ENCODE measurements at regions not wholly inside any gene's neighbourhood (a gene's known extent, or its start where the extent isn't known, plus 50 kb on each side); places are given as distances from the start of the nearest gene placed in this dataset.

DNA sequence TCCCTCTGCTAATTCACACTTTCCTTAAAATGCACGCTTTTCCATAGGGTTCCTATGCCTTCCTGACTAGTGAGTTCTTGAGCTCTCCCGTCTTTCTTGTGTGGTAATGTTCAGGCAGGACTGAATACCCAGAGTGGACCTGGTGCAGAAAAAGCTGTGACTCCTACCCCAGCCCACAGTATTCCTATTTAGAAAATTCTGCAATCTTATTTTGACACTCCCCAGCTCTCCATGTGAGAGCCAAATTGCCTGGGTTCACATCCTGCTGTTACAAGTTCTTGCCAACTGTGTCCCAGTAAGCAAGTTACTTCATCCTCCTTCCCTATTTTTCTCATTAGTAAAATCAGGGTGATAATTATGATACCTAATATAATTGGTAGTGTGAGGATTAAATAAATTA, 290.8 kb upstream of the SLCO3A1 start:
- TF ChIP-seq, protein P1, sequence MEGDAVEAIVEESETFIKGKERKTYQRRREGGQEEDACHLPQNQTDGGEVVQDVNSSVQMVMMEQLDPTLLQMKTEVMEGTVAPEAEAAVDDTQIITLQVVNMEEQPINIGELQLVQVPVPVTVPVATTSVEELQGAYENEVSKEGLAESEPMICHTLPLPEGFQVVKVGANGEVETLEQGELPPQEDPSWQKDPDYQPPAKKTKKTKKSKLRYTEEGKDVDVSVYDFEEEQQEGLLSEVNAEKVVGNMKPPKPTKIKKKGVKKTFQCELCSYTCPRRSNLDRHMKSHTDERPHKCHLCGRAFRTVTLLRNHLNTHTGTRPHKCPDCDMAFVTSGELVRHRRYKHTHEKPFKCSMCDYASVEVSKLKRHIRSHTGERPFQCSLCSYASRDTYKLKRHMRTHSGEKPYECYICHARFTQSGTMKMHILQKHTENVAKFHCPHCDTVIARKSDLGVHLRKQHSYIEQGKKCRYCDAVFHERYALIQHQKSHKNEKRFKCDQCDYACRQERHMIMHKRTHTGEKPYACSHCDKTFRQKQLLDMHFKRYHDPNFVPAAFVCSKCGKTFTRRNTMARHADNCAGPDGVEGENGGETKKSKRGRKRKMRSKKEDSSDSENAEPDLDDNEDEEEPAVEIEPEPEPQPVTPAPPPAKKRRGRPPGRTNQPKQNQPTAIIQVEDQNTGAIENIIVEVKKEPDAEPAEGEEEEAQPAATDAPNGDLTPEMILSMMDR (IDR thresholded peaks at IDR 0.05), result no peak
- TF ChIP-seq POLR2A (IDR thresholded peaks at IDR 0.05), result no peak
